ENCODE measurements at regions not wholly inside any gene's neighbourhood (a gene's known extent, or its start where the extent isn't known, plus 50 kb on each side); places are given as distances from the start of the nearest gene placed in this dataset.

GRCh38 chr1:30533796-30534550 lies 189.4 kb downstream of the MATN1 start:
- ATAC-seq (ENCODE audit: insufficient read depth, low FRiP score) = no peak
- H3K27ac ChIP-seq (ENCODE audit: low read depth in 1 of 2, low read length in 1 of 2) = no peak overlapping the region
- TF ChIP-seq CTCF (IDR thresholded peaks at IDR 0.05; ENCODE audit: control extremely low read depth, extremely low read depth) = no peak
- H3K4me1 ChIP-seq (ENCODE audit: control insufficient read depth in 5 of 5, insufficient read depth in 5 of 5, low read length in 5 of 5) = no peaks in the 10 kb centered on the region
- peaks cover 0 to 6% (median 0%) of the 10 kb centered on the region in 4 donors for H3K9me3 ChIP-seq (ENCODE audit: control insufficient read depth in 4 of 4, insufficient read depth in 3 of 4, low read length in 3 of 4)
- WGBS, 2 donors = 65 to 76% methylated on average over 6 of the region's 6 CpGs
- H3K9ac ChIP-seq (ENCODE audit: insufficient read depth in 1 of 2, low read length in 2 of 2) = no peak overlapping the region
- no peaks in the 10 kb centered on the region for H3K36me3 ChIP-seq (ENCODE audit: control insufficient read depth in 4 of 4, insufficient read depth in 4 of 4, low read length in 4 of 4)
- no peak overlapping the region for H3K4me3 ChIP-seq
- DNase-seq = no peak
- H3K27me3 ChIP-seq (ENCODE audit: control insufficient read depth in 3 of 3, insufficient read depth in 3 of 3, low read length in 2 of 3) = peaks cover 0 to 3% (median 0%) of the 10 kb centered on the region in 3 donors

- H3K27ac ChIP-seq (ENCODE audit: low read depth in 1 of 2, low read length in 1 of 2) = no peak overlapping the region
- H3K9ac ChIP-seq (ENCODE audit: insufficient read depth in 1 of 2, low read length in 2 of 2) = no peak overlapping the region
- H3K4me1 ChIP-seq (ENCODE audit: control insufficient read depth in 5 of 5, insufficient read depth in 5 of 5, low read length in 5 of 5) = no peaks in the 10 kb centered on the region
- H3K9me3 ChIP-seq (ENCODE audit: control insufficient read depth in 4 of 4, insufficient read depth in 3 of 4, low read length in 3 of 4) = peaks cover 0 to 6% (median 0%) of the 10 kb centered on the region in 4 donors
- DNase-seq (no peak), ATAC-seq (ENCODE audit: insufficient read depth, low FRiP score) (no peak)
- 62 to 63% methylated on average over 3 of the region's 3 CpGs for WGBS, 2 donors
- peaks cover 0 to 3% (median 0%) of the 10 kb centered on the region in 3 donors for H3K27me3 ChIP-seq (ENCODE audit: control insufficient read depth in 3 of 3, insufficient read depth in 3 of 3, low read length in 2 of 3)
- no peak overlapping the region for H3K4me3 ChIP-seq
- TF ChIP-seq CTCF (IDR thresholded peaks at IDR 0.05; ENCODE audit: control extremely low read depth, extremely low read depth) = no peak
- no peaks in the 10 kb centered on the region for H3K36me3 ChIP-seq (ENCODE audit: control insufficient read depth in 4 of 4, insufficient read depth in 4 of 4, low read length in 4 of 4)
These were observed 190.2 kb downstream of the MATN1 start for GRCh38 chr1:30533141-30533540.

- TF ChIP-seq CTCF (IDR thresholded peaks at IDR 0.05; ENCODE audit: control extremely low read depth, extremely low read depth) = no peak
- Histone ChIP-seq H3K27me3 (ENCODE audit: control insufficient read depth in 3 of 3, insufficient read depth in 3 of 3, low read length in 2 of 3) (peaks cover 0 to 3% (median 0%) of the 10 kb centered on the region in 3 donors), H3K4me1 (ENCODE audit: control insufficient read depth in 5 of 5, insufficient read depth in 5 of 5, low read length in 5 of 5) (no peaks in the 10 kb centered on the region), H3K36me3 (ENCODE audit: control insufficient read depth in 4 of 4, insufficient read depth in 4 of 4, low read length in 4 of 4) (no peaks in the 10 kb centered on the region), H3K9me3 (ENCODE audit: control insufficient read depth in 4 of 4, insufficient read depth in 3 of 4, low read length in 3 of 4) (peaks cover 0 to 6% (median 0%) of the 10 kb centered on the region in 4 donors), H3K9ac (ENCODE audit: insufficient read depth in 1 of 2, low read length in 2 of 2) (no peak overlapping the region), H3K27ac (ENCODE audit: low read depth in 1 of 2, low read length in 1 of 2) (no peak overlapping the region), H3K4me3 (no peak overlapping the region)
- ATAC-seq (ENCODE audit: insufficient read depth, low FRiP score) (no peak), DNase-seq (no peak)
- WGBS, 2 donors = 79 to 87% methylated on average over 3 of the region's 3 CpGs
These were observed 190.8 kb downstream of the MATN1 start for GRCh38 chr1:30532621-30533020.
